DND-41 (cell line): ENCODE measurements at regions not wholly inside any gene's neighbourhood (a gene's known extent, or its start where the extent isn't known, plus 50 kb on each side); places are given as distances from the start of the nearest gene placed in this dataset.

Source experiments
- CTCF ChIP-seq: IDR thresholded peaks from 2 replicates; pipeline ENCODE4 v1.5.1; 2012; ENCODE audit warnings: borderline replicate concordance, low read length, moderate library complexity, mild to moderate bottlenecking; ENCODE audit not compliant: poor library complexity, severe bottlenecking; ENCODE audit errors: extremely low read depth
- EZH2 ChIP-seq: IDR thresholded peaks from 3 replicates; pipeline ENCODE4 v1.6.1; 2012; ENCODE audit warnings: borderline replicate concordance, low read depth, mild to moderate bottlenecking, moderate library complexity, low read length, inconsistent platforms; ENCODE audit not compliant: severe bottlenecking

GRCh38 chr18:73880387-73880786 lies 267.2 kb downstream of the FBXO15 start:
- TF ChIP-seq CTCF (no peak), EZH2 (no peak)
